Effector memory CD8-positive, alpha-beta T cell (primary cell): ENCODE measurements at regions not wholly inside any gene's neighbourhood (a gene's known extent, or its start where the extent isn't known, plus 50 kb on each side); places are given as distances from the start of the nearest gene placed in this dataset.
A peak's percentile ranks its signal among the peaks of the same experiment; 100 is the strongest.

Experiments used
- ATAC-seq: fragments of 150-1000 bp; cut with Tn5 transposase; replicated peaks from 2 replicates; pipeline ENCODE4 v1.10.0; 2021; ENCODE audit warnings: mild to moderate bottlenecking, moderate library complexity
- DNase-seq, 3 experiments: peaks; one replicate each; pipeline ENCODE4 v3.0.0; 2021
- H3K27ac Mint-ChIP-seq, 2 donors: one replicate each; pipeline ENCODE4 v1.8.0; 2022; ENCODE audit warnings: mild to moderate bottlenecking in 2 of 2, mixed read lengths in 2 of 2, moderate library complexity in 2 of 2
- H3K27me3 Mint-ChIP-seq, 2 donors: one replicate each; pipeline ENCODE4 v1.8.0; 2022; ENCODE audit warnings: mixed read lengths in 2 of 2
- H3K36me3 Mint-ChIP-seq: one replicate; pipeline ENCODE4 v1.8.0; 2022; ENCODE audit warnings: mild to moderate bottlenecking, moderate library complexity, mixed read lengths; ENCODE audit not compliant: insufficient read depth
- H3K4me1 Mint-ChIP-seq, 2 donors: one replicate each; pipeline ENCODE4 v1.8.0; 2022; ENCODE audit warnings: low read depth in 2 of 2, mixed read lengths in 2 of 2
- H3K4me3 Mint-ChIP-seq, 2 donors: one replicate each; pipeline ENCODE4 v1.8.0; 2022; ENCODE audit warnings: mild to moderate bottlenecking in 2 of 2, mixed read lengths in 2 of 2, moderate library complexity in 2 of 2
- H3K9me3 Mint-ChIP-seq, 2 donors: one replicate each; pipeline ENCODE4 v1.8.0; 2022; ENCODE audit warnings: mixed read lengths in 2 of 2

GRCh38 chr12:111203446-111203845, 165.4 kb downstream of the PHETA1 start:
- Mint-ChIP-seq H3K36me3 (no peaks in the 10 kb centered on the region), H3K4me1 (peaks cover 0 to 11% of the 10 kb centered on the region in 2 donors), H3K27ac (no peak overlapping the region), H3K27me3 (peaks cover 44% of the 10 kb centered on the region in 2 donors), H3K9me3 (no peaks in the 10 kb centered on the region), H3K4me3 (no peak overlapping the region)
- DNase-seq (no peak), ATAC-seq (no peak)

GRCh38 chr12:111202237-111202915, 166.5 kb downstream of the PHETA1 start:
- H3K4me1 Mint-ChIP-seq: peaks cover 0 to 11% of the 10 kb centered on the region in 2 donors
- ATAC-seq: no peak
- no peak overlapping the region for H3K27ac Mint-ChIP-seq
- no peak for DNase-seq
- H3K27me3 Mint-ChIP-seq: peaks cover 48 to 51% of the 10 kb centered on the region in 2 donors
- no peaks in the 10 kb centered on the region for H3K36me3 Mint-ChIP-seq
- no peaks in the 10 kb centered on the region for H3K9me3 Mint-ChIP-seq
- H3K4me3 Mint-ChIP-seq: no peak overlapping the region

- H3K4me1 Mint-ChIP-seq: peaks cover 0 to 11% of the 10 kb centered on the region in 2 donors
Observed at GRCh38 chr12:111201495-111202236, 167.2 kb downstream of the PHETA1 start.

GRCh38 chr12:111201036-111201435, 167.9 kb downstream of the PHETA1 start:
- Mint-ChIP-seq H3K27me3 (peaks cover 55 to 65% of the 10 kb centered on the region in 2 donors), H3K9me3 (no peaks in the 10 kb centered on the region), H3K4me3 (no peak overlapping the region), H3K4me1 (peaks cover 0 to 11% of the 10 kb centered on the region in 2 donors), H3K27ac (peak overlapping the region in 1 of 2 donors; percentile 36), H3K36me3 (no peaks in the 10 kb centered on the region)
- DNase-seq (no peak), ATAC-seq (no peak)

More at GRCh38 chr12:111201495-111202236, 167.2 kb downstream of the PHETA1 start:
- Mint-ChIP-seq H3K27ac (peak overlapping the region in 1 of 2 donors; percentile 36), H3K36me3 (no peaks in the 10 kb centered on the region), H3K27me3 (peaks cover 52 to 58% of the 10 kb centered on the region in 2 donors), H3K9me3 (no peaks in the 10 kb centered on the region), H3K4me3 (no peak overlapping the region)
- ATAC-seq: no peak
- no peak for DNase-seq

GRCh38 chr12:111197376-111197944, 171.4 kb downstream of the PHETA1 start:
- no peak overlapping the region for H3K27ac Mint-ChIP-seq
- ATAC-seq: no peak

GRCh38 chr12:111196532-111196931, 172.4 kb downstream of the PHETA1 start:
- Mint-ChIP-seq H3K27ac (no peak overlapping the region), H3K4me3 (no peak overlapping the region), H3K36me3 (no peaks in the 10 kb centered on the region), H3K9me3 (no peaks in the 10 kb centered on the region), H3K27me3 (peaks cover 65 to 95% of the 10 kb centered on the region in 2 donors), H3K4me1 (peaks cover 0 to 6% of the 10 kb centered on the region in 2 donors)
- DNase-seq: no peak
- no peak for ATAC-seq

More at GRCh38 chr12:111197376-111197944, 171.4 kb downstream of the PHETA1 start:
- Mint-ChIP-seq H3K9me3 (no peaks in the 10 kb centered on the region), H3K4me3 (no peak overlapping the region), H3K4me1 (peaks cover 0 to 10% of the 10 kb centered on the region in 2 donors), H3K36me3 (no peaks in the 10 kb centered on the region), H3K27me3 (peaks cover 68 to 95% of the 10 kb centered on the region in 2 donors)
- DNase-seq: no peak

GRCh38 chr12:111195316-111195715, 173.6 kb downstream of the PHETA1 start:
- H3K27me3 Mint-ChIP-seq: peaks cover 61 to 96% of the 10 kb centered on the region in 2 donors
- DNase-seq (no peak), ATAC-seq (no peak)
- H3K4me3 Mint-ChIP-seq: no peak overlapping the region
- H3K4me1 Mint-ChIP-seq: peaks cover 0 to 2% of the 10 kb centered on the region in 2 donors
- no peak overlapping the region for H3K27ac Mint-ChIP-seq
- no peaks in the 10 kb centered on the region for H3K9me3 Mint-ChIP-seq
- H3K36me3 Mint-ChIP-seq: no peaks in the 10 kb centered on the region

- H3K27ac Mint-ChIP-seq: no peak overlapping the region
- peaks cover 0 to 3% of the 10 kb centered on the region in 2 donors for H3K9me3 Mint-ChIP-seq
- ATAC-seq (no peak), DNase-seq (no peak)
- H3K4me1 Mint-ChIP-seq: peaks cover 0 to 2% of the 10 kb centered on the region in 2 donors
- peaks cover 63 to 96% of the 10 kb centered on the region in 2 donors for H3K27me3 Mint-ChIP-seq
- no peaks in the 10 kb centered on the region for H3K36me3 Mint-ChIP-seq
- no peak overlapping the region for H3K4me3 Mint-ChIP-seq
Observed at GRCh38 chr12:111194703-111195051, 174.2 kb downstream of the PHETA1 start.

GRCh38 chr12:111193977-111194702, 174.8 kb downstream of the PHETA1 start:
- Mint-ChIP-seq H3K36me3 (no peaks in the 10 kb centered on the region), H3K27ac (no peak overlapping the region), H3K9me3 (peaks cover 0 to 3% of the 10 kb centered on the region in 2 donors), H3K4me3 (no peak overlapping the region), H3K4me1 (peaks cover 0 to 2% of the 10 kb centered on the region in 2 donors), H3K27me3 (peaks cover 59 to 96% of the 10 kb centered on the region in 2 donors)
- ATAC-seq: no peak
- no peak for DNase-seq

GRCh38 chr12:111193496-111193895, 175.4 kb downstream of the PHETA1 start:
- no peak overlapping the region for H3K4me3 Mint-ChIP-seq
- H3K27me3 Mint-ChIP-seq: peaks cover 54 to 96% of the 10 kb centered on the region in 2 donors
- ATAC-seq: no peak
- H3K4me1 Mint-ChIP-seq: peaks cover 0 to 2% of the 10 kb centered on the region in 2 donors
- DNase-seq: no peak
- H3K9me3 Mint-ChIP-seq: peaks cover 0 to 3% of the 10 kb centered on the region in 2 donors
- H3K36me3 Mint-ChIP-seq: no peaks in the 10 kb centered on the region
- H3K27ac Mint-ChIP-seq: no peak overlapping the region

- Mint-ChIP-seq H3K27ac (no peak overlapping the region), H3K4me3 (no peak overlapping the region), H3K27me3 (peaks cover 54 to 96% of the 10 kb centered on the region in 2 donors)
Observed at GRCh38 chr12:111193067-111193466, 175.8 kb downstream of the PHETA1 start.

GRCh38 chr12:111192647-111193046, 176.2 kb downstream of the PHETA1 start:
- no peak overlapping the region for H3K27ac Mint-ChIP-seq
- H3K36me3 Mint-ChIP-seq: no peaks in the 10 kb centered on the region
- ATAC-seq (no peak), DNase-seq (no peak)
- no peak overlapping the region for H3K4me3 Mint-ChIP-seq
- peaks cover 57 to 99% of the 10 kb centered on the region in 2 donors for H3K27me3 Mint-ChIP-seq
- peaks cover 0 to 3% of the 10 kb centered on the region in 2 donors for H3K9me3 Mint-ChIP-seq
- peaks cover 0 to 2% of the 10 kb centered on the region in 2 donors for H3K4me1 Mint-ChIP-seq

More at GRCh38 chr12:111193067-111193466, 175.8 kb downstream of the PHETA1 start:
- Mint-ChIP-seq H3K9me3 (peaks cover 0 to 3% of the 10 kb centered on the region in 2 donors), H3K36me3 (no peaks in the 10 kb centered on the region), H3K4me1 (peaks cover 0 to 2% of the 10 kb centered on the region in 2 donors)
- ATAC-seq (no peak), DNase-seq (no peak)
